ENCODE measurements at regions not wholly inside any gene's neighbourhood (a gene's known extent, or its start where the extent isn't known, plus 50 kb on each side); places are given as distances from the start of the nearest gene placed in this dataset.

DNA sequence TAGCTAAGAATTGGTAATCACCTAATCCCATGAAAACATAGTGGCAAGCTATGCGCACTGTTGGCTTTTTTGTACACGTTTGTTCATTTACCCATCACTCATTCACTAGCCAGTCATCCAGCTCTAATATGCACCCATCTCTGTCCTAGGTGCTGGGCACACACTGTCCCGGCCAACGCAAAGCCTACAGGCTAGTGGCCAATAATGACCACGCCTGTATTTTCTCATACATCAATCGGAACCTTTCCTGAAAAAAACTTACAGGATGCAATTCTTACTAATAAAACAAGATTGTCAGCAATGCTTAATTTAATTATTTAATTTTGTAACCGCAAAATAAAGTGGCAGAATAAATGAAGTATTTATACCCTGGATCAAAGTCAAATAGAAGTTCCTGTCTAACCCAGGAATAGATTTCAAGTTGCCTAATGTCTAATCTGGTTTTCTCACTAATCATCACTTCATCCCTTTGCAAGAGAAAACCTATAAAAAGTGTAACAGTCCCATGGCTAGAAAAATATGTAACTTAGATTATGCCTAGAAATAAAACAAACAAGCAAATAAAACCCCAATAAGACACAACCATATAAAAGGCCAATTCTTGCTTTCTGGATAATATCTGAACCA, 143.3 kb upstream of the BLID start:
- intact Hi-C loops (cut with DNase I), result no loop called here
- Histone ChIP-seq H3K4me1 (ENCODE audit: insufficient read depth) (no peaks in the 10 kb centered on the region), H3K27ac (no peak overlapping the region), H3K9me3 (no peaks in the 10 kb centered on the region), H3K27me3 (no peaks in the 10 kb centered on the region), H3K36me3 (no peaks in the 10 kb centered on the region), H3K4me3 (no peak overlapping the region)
- DNase-seq, result no peak
- TF ChIP-seq EP300 (IDR thresholded peaks at IDR 0.05) (no peak), POLR2A (IDR thresholded peaks at IDR 0.05) (no peak)
- TF ChIP-seq, protein P1, sequence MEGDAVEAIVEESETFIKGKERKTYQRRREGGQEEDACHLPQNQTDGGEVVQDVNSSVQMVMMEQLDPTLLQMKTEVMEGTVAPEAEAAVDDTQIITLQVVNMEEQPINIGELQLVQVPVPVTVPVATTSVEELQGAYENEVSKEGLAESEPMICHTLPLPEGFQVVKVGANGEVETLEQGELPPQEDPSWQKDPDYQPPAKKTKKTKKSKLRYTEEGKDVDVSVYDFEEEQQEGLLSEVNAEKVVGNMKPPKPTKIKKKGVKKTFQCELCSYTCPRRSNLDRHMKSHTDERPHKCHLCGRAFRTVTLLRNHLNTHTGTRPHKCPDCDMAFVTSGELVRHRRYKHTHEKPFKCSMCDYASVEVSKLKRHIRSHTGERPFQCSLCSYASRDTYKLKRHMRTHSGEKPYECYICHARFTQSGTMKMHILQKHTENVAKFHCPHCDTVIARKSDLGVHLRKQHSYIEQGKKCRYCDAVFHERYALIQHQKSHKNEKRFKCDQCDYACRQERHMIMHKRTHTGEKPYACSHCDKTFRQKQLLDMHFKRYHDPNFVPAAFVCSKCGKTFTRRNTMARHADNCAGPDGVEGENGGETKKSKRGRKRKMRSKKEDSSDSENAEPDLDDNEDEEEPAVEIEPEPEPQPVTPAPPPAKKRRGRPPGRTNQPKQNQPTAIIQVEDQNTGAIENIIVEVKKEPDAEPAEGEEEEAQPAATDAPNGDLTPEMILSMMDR (IDR thresholded peaks at IDR 0.05), result no peak
- 93 to 96% (median 95%) methylated on average over 7 of the region's 7 CpGs for WGBS, 3 donors

DNA sequence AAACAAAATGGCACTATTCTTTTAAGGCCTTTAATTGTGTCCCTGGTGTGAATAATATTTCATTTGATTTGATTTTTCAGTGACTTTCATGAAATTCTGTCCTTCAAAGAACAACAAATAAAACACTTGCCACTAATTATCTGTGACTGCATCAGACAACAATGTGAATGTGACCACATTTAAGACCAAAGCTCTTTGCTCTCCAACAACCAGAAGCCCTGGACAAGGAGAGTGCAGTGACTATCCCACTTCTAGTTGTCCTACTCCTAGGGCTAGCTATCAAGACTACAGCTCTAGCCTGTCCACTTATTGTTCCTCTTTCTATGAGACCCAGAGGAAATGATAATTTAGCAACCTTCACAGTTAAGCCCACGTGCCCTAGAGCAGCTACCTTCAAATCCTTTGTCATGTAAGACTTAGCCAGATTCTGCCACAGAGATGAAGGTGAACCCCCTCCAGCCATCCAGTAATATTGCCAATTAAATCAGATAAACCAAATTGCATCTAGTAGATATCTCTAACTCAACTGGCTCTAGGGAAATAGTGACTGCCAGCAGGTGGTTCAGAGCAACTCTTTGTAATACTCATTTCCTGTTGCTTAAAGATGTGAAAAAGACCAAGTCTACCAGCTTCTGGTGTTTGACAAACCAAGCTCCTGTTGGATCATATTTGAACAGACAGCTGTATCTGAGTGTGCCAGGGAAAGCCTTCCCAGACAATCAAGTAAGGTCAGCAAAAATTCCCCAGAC, 142.6 kb upstream of the BLID start:
- H3K36me3 ChIP-seq, result no peaks in the 10 kb centered on the region
- no peak overlapping the region for H3K4me3 ChIP-seq
- intact Hi-C loops (cut with DNase I), result no loop called here
- 77 to 81% (median 80%) methylated on average over 1 of the region's 1 CpG for WGBS, 3 donors
- peaks cover 3% of the 10 kb centered on the region for H3K4me1 ChIP-seq (ENCODE audit: insufficient read depth)
- H3K27ac ChIP-seq, result no peak overlapping the region
- TF ChIP-seq EP300 (IDR thresholded peaks at IDR 0.05) (no peak), POLR2A (IDR thresholded peaks at IDR 0.05) (no peak)
- TF ChIP-seq, protein P1 (IDR thresholded peaks at IDR 0.05), result no peak
- no peak for DNase-seq
- H3K9me3 ChIP-seq, result no peaks in the 10 kb centered on the region
- H3K27me3 ChIP-seq, result no peaks in the 10 kb centered on the region

DNA sequence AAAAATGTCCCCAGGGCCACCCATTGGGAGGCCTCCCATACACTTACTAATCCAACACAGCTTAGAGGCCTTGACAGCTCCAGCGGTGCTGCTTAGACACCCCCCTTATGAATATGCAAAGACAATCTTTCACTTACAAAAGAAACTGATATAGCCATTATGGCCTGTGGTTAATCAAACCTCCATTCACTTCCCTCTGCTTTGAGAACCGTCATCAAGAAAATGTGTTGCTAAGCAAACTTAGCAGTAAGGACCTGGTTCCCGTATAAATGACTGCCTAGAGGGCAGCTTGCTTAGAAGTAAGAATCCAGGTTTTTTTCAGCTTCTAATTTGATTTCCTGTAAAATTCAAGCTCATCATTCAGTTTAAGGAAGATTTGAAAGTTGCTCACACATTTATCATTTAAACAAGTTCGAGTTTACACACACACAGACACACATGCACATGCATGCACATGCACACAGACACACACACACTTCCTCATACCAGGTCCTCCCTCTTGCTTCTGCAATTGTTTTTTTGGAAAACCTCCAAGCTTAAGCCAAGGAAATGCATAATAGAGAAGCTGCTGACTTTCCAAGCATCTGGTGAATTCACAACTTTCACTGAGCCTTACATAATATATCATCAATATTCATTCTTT, 137.7 kb upstream of the BLID start:
- DNase-seq, result no peak
- TF ChIP-seq EP300 (IDR thresholded peaks at IDR 0.05), result no peak
- TF ChIP-seq, protein P1 (IDR thresholded peaks at IDR 0.05), result no peak
- no peak for TF ChIP-seq POLR2A (IDR thresholded peaks at IDR 0.05)
- intact Hi-C loops (cut with DNase I), result no loop called here
- Histone ChIP-seq H3K4me3 (no peak overlapping the region), H3K36me3 (no peaks in the 10 kb centered on the region), H3K27ac (no peak overlapping the region), H3K9me3 (no peaks in the 10 kb centered on the region), H3K27me3 (no peaks in the 10 kb centered on the region), H3K4me1 (ENCODE audit: insufficient read depth) (peaks cover 3% of the 10 kb centered on the region)
- 19 to 26% (median 21%) methylated on average over 4 of the region's 4 CpGs for WGBS, 3 donors

DNA sequence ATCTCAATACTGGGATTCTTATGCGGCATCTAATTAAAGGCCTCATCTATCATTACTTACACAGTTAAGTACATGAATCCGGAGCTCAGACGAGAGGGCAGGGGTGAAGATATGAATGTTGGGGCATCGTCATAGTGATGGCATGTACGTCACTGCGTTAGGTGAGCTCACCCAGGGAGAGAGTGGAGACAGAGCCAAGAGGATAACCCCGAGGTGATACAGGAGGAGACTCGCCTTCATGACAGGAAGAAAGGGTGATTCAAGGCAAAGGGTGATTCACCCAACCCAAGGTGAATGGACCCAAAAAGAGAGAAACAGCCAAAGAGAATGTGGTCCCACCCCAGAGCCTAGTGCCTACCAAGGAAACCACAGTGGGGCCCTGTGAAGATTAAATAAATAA, 132.9 kb upstream of the BLID start:
- no peaks in the 10 kb centered on the region for H3K27me3 ChIP-seq
- H3K9me3 ChIP-seq, result no peaks in the 10 kb centered on the region
- H3K4me3 ChIP-seq, result no peak overlapping the region
- peaks cover 3% of the 10 kb centered on the region for H3K4me1 ChIP-seq (ENCODE audit: insufficient read depth)
- WGBS, 3 donors, result 88 to 94% (median 93%) methylated on average over 8 of the region's 8 CpGs
- DNase-seq, result no peak
- no peak overlapping the region for H3K27ac ChIP-seq
- intact Hi-C loops (cut with DNase I), result no loop called here
- H3K36me3 ChIP-seq, result no peaks in the 10 kb centered on the region
- TF ChIP-seq POLR2A (IDR thresholded peaks at IDR 0.05) (no peak), EP300 (IDR thresholded peaks at IDR 0.05) (no peak)
- TF ChIP-seq, protein P1 (IDR thresholded peaks at IDR 0.05), result no peak

Measured in ovary (tissue), 7 donors.